Right lobe of liver (tissue), 6 donors: ENCODE measurements at regions not wholly inside any gene's neighbourhood (a gene's known extent, or its start where the extent isn't known, plus 50 kb on each side); places are given as distances from the start of the nearest gene placed in this dataset.
A peak's percentile ranks its signal among the peaks of the same experiment; 100 is the strongest.

ENCODE experiments used
- ATAC-seq, 4 donors: fragments of 200-7000 bp; cut with Tn5 transposase; one replicate each; pipeline ENCODE4 v1.9.1; 2020; ENCODE audit warnings: mild to moderate bottlenecking in 4 of 4, moderate library complexity in 4 of 4
- DNase-seq, 3 donors: peaks; one replicate each; pipeline ENCODE4 v3.0.0-alpha.2; 2020
- H3K27ac ChIP-seq, 3 donors: fragments of 200-600 bp; one replicate each; pipeline ENCODE4 v1.8.0; 2022
- H3K27me3 ChIP-seq, 2 donors: fragments of 200-600 bp; one replicate each; pipeline ENCODE4 v1.8.0; 2022
- H3K36me3 ChIP-seq, 4 donors: fragments of 200-600 bp; sonication (generic) in 1 of 4; one replicate each; pipeline versions ENCODE4 v1.5.1 to v1.8.0; 2017 to 2022; ENCODE audit warnings: control low read depth in 1 of 4
- H3K4me1 ChIP-seq, 4 donors: fragments of 200-600 bp; sonication (generic) in 1 of 4; one replicate each; pipeline versions ENCODE4 v1.5.1 to v1.8.0; 2017 to 2022; ENCODE audit warnings: control low read depth in 1 of 4
- H3K4me3 ChIP-seq, 3 donors: fragments of 200-600 bp; one replicate each; pipeline ENCODE4 v1.8.0; 2022
- H3K9me3 ChIP-seq, 4 donors: fragments of 200-600 bp; sonication (generic) in 1 of 4; one replicate each; pipeline versions ENCODE4 v1.5.1 to v1.8.0; 2017 to 2022; ENCODE audit warnings: control low read depth in 1 of 4
- CTCF ChIP-seq, 4 donors: fragments of 200-600 bp in 3 of 4; fragments of 450-650 bp in 1 of 4; IDR thresholded peaks; one replicate each; pipeline versions ENCODE4 v1.5.1 to v1.8.0; 2016 to 2022; ENCODE audit warnings: antibody characterized with exemption in 4 of 4, mild to moderate bottlenecking in 2 of 4
- POLR2A ChIP-seq: fragments of 450-650 bp; IDR thresholded peaks from one replicate; pipeline ENCODE4 v1.6.1; 2017; ENCODE audit warnings: antibody characterized with exemption, mild to moderate bottlenecking
- WGBS: methylation state at CpG from one replicate; pipeline ENCODE4 v1.1.6; 2018; ENCODE audit warnings: low coverage, low lambda C conversion rate; ENCODE audit not compliant: insufficient coverage; ENCODE audit errors: missing lambda C conversion rate; 5-methylcytosine and 5-hydroxymethylcytosine counted together
- intact Hi-C, 2 donors: fragments of 100-400 bp; cut with DNase I; formaldehyde crosslinking; loops; one replicate each; pipeline versions ENCODE4 v1.11.2 to v1.14.1; 2022
- donor health status: DM: no; HTN: yes; CAD: no.
- donor health status: DM: no; HTN: no; CAD: no.
- donor health status: DM: no; HTN: no; CAD: no.
- donor health status: DM: no; HTN: yes; CAD: no.
- donor health status: DM: no; HTN: yes; CAD: no.

GRCh38 chr2:20567159-20567925 is 83.6 kb downstream of the HS1BP3 start:
- Histone ChIP-seq H3K4me1 (peaks cover 0 to 36% (median 15%) of the 10 kb centered on the region in 4 donors), H3K9me3 (no peaks in the 10 kb centered on the region), H3K27ac (peak overlapping the region in 1 of 3 donors; percentile 46), H3K36me3 (no peaks in the 10 kb centered on the region), H3K27me3 (no peaks in the 10 kb centered on the region), H3K4me3 (no peak overlapping the region)
- no peak for TF ChIP-seq CTCF (IDR thresholded peaks at IDR 0.05)
- TF ChIP-seq POLR2A = no peak
- ATAC-seq = no peak
- intact Hi-C loops = no loop called here
- DNase-seq = no peak
- WGBS = 59% methylated on average over 4 of the region's 12 CpGs
